Gastroesophageal sphincter (tissue), 3 donors: ENCODE measurements at regions not wholly inside any gene's neighbourhood (a gene's known extent, or its start where the extent isn't known, plus 50 kb on each side); places are given as distances from the start of the nearest gene placed in this dataset.

Experiments
- CTCF ChIP-seq, 4 experiments: fragments of 200-600 bp in 2 of 4; fragments of 450-650 bp in 2 of 4; sonication (generic) in 1 of 4; IDR thresholded peaks; one replicate each; pipeline ENCODE4 v1.5.1; 2017 to 2019; ENCODE audit warnings: antibody characterized with exemption in 4 of 4, mild to moderate bottlenecking in 2 of 4, moderate library complexity in 2 of 4
- EP300 ChIP-seq: sonication (generic); formaldehyde crosslinking; IDR thresholded peaks from one replicate; pipeline ENCODE4 v1.6.1; 2017; ENCODE audit warnings: antibody characterized with exemption, mild to moderate bottlenecking
- POLR2A ChIP-seq, 2 donors: fragments of 450-650 bp; IDR thresholded peaks; one replicate each; pipeline ENCODE4 v1.6.1; 2017; ENCODE audit warnings: antibody characterized with exemption in 2 of 2, mild to moderate bottlenecking in 2 of 2, moderate library complexity in 1 of 2
- POLR2AphosphoS5 ChIP-seq: sonication (generic); formaldehyde crosslinking; IDR thresholded peaks from one replicate; pipeline ENCODE4 v1.6.1; 2017; ENCODE audit warnings: antibody characterized with exemption

GRCh38 chr4:92189146-92189545, 114.6 kb upstream of the GRID2 start:
- TF ChIP-seq CTCF (IDR thresholded peaks at IDR 0.05) (no peak), POLR2AphosphoS5 (no peak), POLR2A (IDR thresholded peaks at IDR 0.05) (no peak), EP300 (no peak)
